ENCODE measurements at regions not wholly inside any gene's neighbourhood (a gene's known extent, or its start where the extent isn't known, plus 50 kb on each side); places are given as distances from the start of the nearest gene placed in this dataset.

- Histone ChIP-seq H3K9me3 (no peaks in the 10 kb centered on the region), H3K36me3 (replicated peaks in 1 of 2; ENCODE audit: insufficient read depth in 1 of 2, low read depth in 2 of 2) (no peaks in the 10 kb centered on the region), H3K4me3 (no peak overlapping the region), H3K27ac (no peak overlapping the region), H3K27me3 (no peaks in the 10 kb centered on the region), H3K4me1 (no peaks in the 10 kb centered on the region)
- 51 to 63% methylated on average over 4 of the region's 4 CpGs for WGBS, 2 donors
- DNase-seq (no peak), ATAC-seq (no peak)
- intact Hi-C loops (cut with DNase I), result no loop called here
- TF ChIP-seq CTCF (IDR thresholded peaks at IDR 0.05) (no peak), POLR2A (IDR thresholded peaks at IDR 0.05) (no peak)
Observed at GRCh38 chr6:133583907-133584427, 304.9 kb upstream of the TCF21 start.

- no peaks in the 10 kb centered on the region for H3K9me3 ChIP-seq
- H3K4me1 ChIP-seq, result no peaks in the 10 kb centered on the region
- TF ChIP-seq POLR2A (IDR thresholded peaks at IDR 0.05) (no peak), CTCF (IDR thresholded peaks at IDR 0.05) (no peak)
- H3K27ac ChIP-seq, result no peak overlapping the region
- intact Hi-C loops (cut with DNase I), result no loop called here
- DNase-seq (no peak), ATAC-seq (no peak)
- H3K4me3 ChIP-seq, result no peak overlapping the region
- H3K27me3 ChIP-seq, result no peaks in the 10 kb centered on the region
- WGBS, 2 donors, result 49 to 57% methylated on average over 2 of the region's 2 CpGs
- no peaks in the 10 kb centered on the region for H3K36me3 ChIP-seq (replicated peaks in 1 of 2; ENCODE audit: insufficient read depth in 1 of 2, low read depth in 2 of 2)
Observed at GRCh38 chr6:133584823-133585222, 304.1 kb upstream of the TCF21 start.

GRCh38 chr6:133585978-133586377, 302.9 kb upstream of the TCF21 start:
- Histone ChIP-seq H3K27ac (no peak overlapping the region), H3K27me3 (no peaks in the 10 kb centered on the region), H3K4me3 (no peak overlapping the region), H3K36me3 (replicated peaks in 1 of 2; ENCODE audit: insufficient read depth in 1 of 2, low read depth in 2 of 2) (no peaks in the 10 kb centered on the region), H3K4me1 (no peaks in the 10 kb centered on the region), H3K9me3 (no peaks in the 10 kb centered on the region)
- no peak for DNase-seq
- WGBS, 2 donors, result 58 to 67% methylated on average over 2 of the region's 2 CpGs
- TF ChIP-seq CTCF (IDR thresholded peaks at IDR 0.05), result no peak
- TF ChIP-seq POLR2A (IDR thresholded peaks at IDR 0.05), result no peak
- ATAC-seq, result no peak
- intact Hi-C loops (cut with DNase I), result no loop called here

- TF ChIP-seq CTCF (IDR thresholded peaks at IDR 0.05), result no peak
- no peak for TF ChIP-seq POLR2A (IDR thresholded peaks at IDR 0.05)
- no peaks in the 10 kb centered on the region for H3K27me3 ChIP-seq
- no peaks in the 10 kb centered on the region for H3K36me3 ChIP-seq (replicated peaks in 1 of 2; ENCODE audit: insufficient read depth in 1 of 2, low read depth in 2 of 2)
- no peaks in the 10 kb centered on the region for H3K4me1 ChIP-seq
- H3K9me3 ChIP-seq, result no peaks in the 10 kb centered on the region
- intact Hi-C loops (cut with DNase I), result no loop called here
- no peak for DNase-seq
- no peak overlapping the region for H3K4me3 ChIP-seq
- ATAC-seq, result no peak
- 60 to 63% methylated on average over 2 of the region's 2 CpGs for WGBS, 2 donors
- H3K27ac ChIP-seq, result no peak overlapping the region
Observed at GRCh38 chr6:133587546-133588160, 301.3 kb upstream of the TCF21 start.

GRCh38 chr6:133590196-133590595, 298.7 kb upstream of the TCF21 start:
- WGBS, 2 donors, result 16 to 17% methylated on average over 5 of the region's 5 CpGs
- DNase-seq, result no peak
- intact Hi-C loops (cut with DNase I), result no loop called here
- Histone ChIP-seq H3K9me3 (no peaks in the 10 kb centered on the region), H3K4me1 (no peaks in the 10 kb centered on the region), H3K4me3 (no peak overlapping the region), H3K27ac (no peak overlapping the region), H3K36me3 (replicated peaks in 1 of 2; ENCODE audit: insufficient read depth in 1 of 2, low read depth in 2 of 2) (no peaks in the 10 kb centered on the region), H3K27me3 (no peaks in the 10 kb centered on the region)
- no peak for TF ChIP-seq POLR2A (IDR thresholded peaks at IDR 0.05)
- no peak for TF ChIP-seq CTCF (IDR thresholded peaks at IDR 0.05)
- peak; percentile 15 for ATAC-seq
